ACHN (cell line): ENCODE measurements at regions not wholly inside any gene's neighbourhood (a gene's known extent, or its start where the extent isn't known, plus 50 kb on each side); places are given as distances from the start of the nearest gene placed in this dataset.

Source experiments
- DNase-seq: peaks from one replicate; pipeline ENCODE4 v3.0.0-alpha.2; 2015
- in situ Hi-C: cut with HindIII; loops from 2 replicates; pipeline ENCODE4 v1.10.0; 2017; ENCODE audit warnings: low sequenced_read_pairs, low pct_ligation_motif_present, low pct_unique_long_range_greater_than_20kb

DNA sequence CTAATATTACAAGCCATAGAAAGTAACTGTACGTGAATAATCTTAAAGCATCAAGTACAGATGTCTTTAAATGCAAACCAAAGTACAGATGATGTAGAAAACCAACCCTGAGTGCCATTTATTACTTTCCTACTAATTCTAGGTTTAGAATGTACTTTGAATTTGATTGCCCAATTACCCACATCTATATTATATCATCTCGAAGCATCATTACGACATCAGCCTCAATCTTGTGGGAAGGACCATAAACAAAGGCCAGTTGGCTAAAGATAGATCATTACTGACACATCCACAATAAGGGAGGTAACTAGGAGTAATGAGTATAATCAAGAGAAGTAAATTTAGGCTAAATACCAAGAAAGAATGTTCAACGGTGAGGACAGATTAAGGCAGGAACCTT is 478.9 kb downstream of the BCAT1 start:
- in situ Hi-C loops: no loop called here
- no peak for DNase-seq

- in situ Hi-C loops: no loop called here
Observed at GRCh38 chr12:24469089-24469488, 479.8 kb downstream of the BCAT1 start.

GRCh38 chr12:24467226-24467625 is 481.7 kb downstream of the BCAT1 start:
- in situ Hi-C loops: no loop called here
- no peak for DNase-seq

More at GRCh38 chr12:24469089-24469488, 479.8 kb downstream of the BCAT1 start:
- DNase-seq: no peak

DNA sequence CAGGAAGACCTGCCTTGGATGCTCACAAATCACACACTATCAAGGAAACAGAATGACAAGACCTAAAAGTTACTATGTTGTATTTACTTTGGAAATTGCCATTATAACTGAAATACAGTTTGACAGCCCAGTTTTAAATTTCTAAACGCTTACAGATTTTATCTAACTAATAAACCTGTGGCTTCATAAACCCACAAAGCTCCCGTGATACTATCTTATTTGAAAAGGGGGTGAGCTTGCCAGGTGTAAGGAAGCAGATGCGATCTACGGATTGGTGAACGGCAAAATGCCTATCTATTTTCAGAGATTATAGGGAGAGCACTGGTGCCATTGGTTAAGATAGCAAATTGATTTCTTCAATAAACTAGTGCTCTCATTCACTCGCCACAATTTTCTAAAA is 485.5 kb downstream of the BCAT1 start:
- in situ Hi-C loops: no loop called here
- DNase-seq: no peak

DNA sequence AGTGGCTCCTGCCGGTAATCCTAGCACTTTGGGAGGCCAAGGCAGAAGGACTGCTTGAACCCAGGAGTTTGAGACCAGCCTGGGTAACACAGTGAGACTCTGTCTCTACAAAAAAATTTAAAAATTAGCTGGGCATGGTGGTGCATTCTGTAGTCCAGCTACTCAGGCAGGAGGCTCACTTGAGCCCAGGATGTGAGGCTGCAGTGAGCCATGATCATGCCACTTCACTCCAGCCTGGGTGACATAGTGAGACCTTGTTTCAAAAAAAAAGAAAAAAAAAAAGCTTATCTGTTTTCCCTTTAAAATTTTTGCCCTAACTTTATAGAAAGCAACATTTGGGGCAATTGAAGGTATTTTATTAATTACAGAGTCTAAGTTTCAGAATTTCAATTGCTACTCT is 486.0 kb downstream of the BCAT1 start:
- in situ Hi-C loops: no loop called here
- no peak for DNase-seq

GRCh38 chr12:24460506-24460905 is 488.4 kb downstream of the BCAT1 start:
- no peak for DNase-seq
- in situ Hi-C loops: no loop called here

DNA sequence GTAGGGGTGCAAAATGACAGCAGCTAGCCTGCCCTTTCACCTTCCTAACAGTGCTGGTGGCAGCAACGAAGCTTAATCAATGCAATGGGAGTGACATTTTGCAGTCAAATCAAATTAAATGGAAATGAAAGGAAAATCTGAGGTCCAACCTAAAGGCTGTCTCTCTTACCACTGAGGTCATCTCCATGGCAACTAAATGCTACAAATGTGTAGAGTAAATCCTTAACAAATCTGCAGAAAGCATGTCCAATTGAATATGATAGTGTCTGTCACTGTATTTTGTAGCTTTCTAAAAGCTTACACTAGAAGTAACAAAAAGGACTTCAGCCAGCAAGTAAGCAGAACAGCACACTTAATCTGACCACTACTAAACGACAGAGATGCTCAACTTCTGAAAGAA is 488.8 kb downstream of the BCAT1 start:
- DNase-seq: no peak
- in situ Hi-C loops: no loop called here

- no peak for DNase-seq
- in situ Hi-C loops: no loop called here
Observed at GRCh38 chr12:24455811-24456210, 493.1 kb downstream of the BCAT1 start.

GRCh38 chr12:24447678-24448077 is 498.2 kb upstream of the SOX5 start:
- in situ Hi-C loops: no loop called here

GRCh38 chr12:24446287-24446686 is 496.8 kb upstream of the SOX5 start:
- no peak for DNase-seq
- in situ Hi-C loops: no loop called here

More at GRCh38 chr12:24447678-24448077, 498.2 kb upstream of the SOX5 start:
- DNase-seq: no peak

DNA sequence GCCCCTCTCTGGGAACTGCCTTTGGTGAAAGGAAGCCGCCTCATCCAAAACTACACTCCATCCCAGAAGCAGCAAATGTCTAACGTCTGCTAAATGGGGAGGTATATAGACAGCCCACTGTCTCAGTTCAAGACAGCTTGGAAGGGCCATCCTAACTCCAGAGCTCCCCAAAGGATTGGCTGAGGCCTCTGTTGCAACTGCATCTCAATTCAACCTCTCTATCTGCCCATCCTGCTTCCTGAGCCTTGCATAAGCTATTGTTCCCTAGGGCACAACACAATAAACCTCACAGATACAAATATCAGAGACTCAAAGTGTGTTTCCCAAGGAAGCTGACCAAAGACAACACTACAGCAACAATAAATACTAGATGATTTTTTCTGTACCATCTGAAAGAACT is 495.2 kb upstream of the SOX5 start:
- in situ Hi-C loops: no loop called here
- DNase-seq: no peak

GRCh38 chr12:24441458-24441857 is 492.0 kb upstream of the SOX5 start:
- no peak for DNase-seq
- in situ Hi-C loops: no loop called here

- DNase-seq: no peak
- in situ Hi-C loops: no loop called here
Observed at GRCh38 chr12:24436667-24437066, 487.2 kb upstream of the SOX5 start.

- in situ Hi-C loops: no loop called here
- DNase-seq: no peak
Observed at GRCh38 chr12:24431872-24432271, 482.4 kb upstream of the SOX5 start.

GRCh38 chr12:24427776-24428175 is 478.3 kb upstream of the SOX5 start:
- in situ Hi-C loops: no loop called here
- no peak for DNase-seq

- no peak for DNase-seq
Observed at GRCh38 chr12:24425601-24425970, 476.1 kb upstream of the SOX5 start.

GRCh38 chr12:24424889-24425600 is 475.6 kb upstream of the SOX5 start:
- in situ Hi-C loops: no loop called here
- no peak for DNase-seq

More at GRCh38 chr12:24425601-24425970, 476.1 kb upstream of the SOX5 start:
- in situ Hi-C loops: no loop called here

DNA sequence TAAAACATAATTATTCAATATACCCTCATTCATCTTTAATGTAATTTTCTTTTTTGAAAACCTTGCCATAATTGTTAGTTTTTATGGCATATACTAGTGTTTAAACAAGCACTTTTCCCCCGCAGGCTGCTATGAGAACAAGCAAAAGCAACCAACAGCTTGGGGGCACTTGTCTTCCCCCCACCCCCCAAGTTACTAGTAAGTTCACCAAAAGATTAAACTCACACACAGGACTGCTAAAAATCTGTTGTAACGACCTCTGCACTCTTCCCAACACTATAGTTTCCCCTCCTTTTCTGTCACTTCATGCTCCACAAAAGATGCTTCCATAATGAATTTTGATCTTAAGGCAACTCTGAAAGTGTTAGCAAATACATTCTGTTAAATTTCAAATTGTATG is 474.9 kb upstream of the SOX5 start:
- in situ Hi-C loops: no loop called here
- DNase-seq: no peak

DNA sequence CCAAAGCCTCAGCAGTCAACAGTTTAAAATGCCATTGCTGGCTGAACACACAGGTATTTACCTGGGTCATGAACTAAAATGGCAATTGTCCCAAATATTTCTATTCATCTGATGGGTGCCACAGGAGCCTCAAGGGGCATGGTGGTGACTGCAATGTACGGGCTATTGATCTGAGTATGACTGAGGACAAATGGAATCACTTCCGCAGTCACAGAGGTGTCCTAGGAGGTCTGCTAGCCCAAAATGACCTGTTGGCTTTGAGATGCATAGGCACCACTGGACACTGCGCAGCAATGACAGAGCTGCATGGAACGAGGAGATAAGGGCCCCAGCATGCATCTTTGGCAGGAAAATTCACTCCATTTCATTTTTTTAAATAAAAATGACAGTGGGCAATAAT is 474.1 kb upstream of the SOX5 start:
- no peak for DNase-seq

GRCh38 chr12:24421759-24422158 is 472.3 kb upstream of the SOX5 start:
- in situ Hi-C loops: no loop called here
- DNase-seq: no peak

More for the DNA sequence above, 474.1 kb upstream of the SOX5 start:
- in situ Hi-C loops: no loop called here

- no peak for DNase-seq
- in situ Hi-C loops: no loop called here
Observed at GRCh38 chr12:24418157-24418556, 468.7 kb upstream of the SOX5 start.
